GM19025 (cell line): ENCODE measurements at regions not wholly inside any gene's neighbourhood (a gene's known extent, or its start where the extent isn't known, plus 50 kb on each side); places are given as distances from the start of the nearest gene placed in this dataset.

ENCODE experiments used
- ATAC-seq: cut with Tn5 transposase; IDR thresholded peaks from one replicate; pipeline ENCODE4 v1.9.1; 2021; ENCODE audit warnings: mild to moderate bottlenecking, low read depth, moderate library complexity; ENCODE audit not compliant: unreplicated experiment

DNA sequence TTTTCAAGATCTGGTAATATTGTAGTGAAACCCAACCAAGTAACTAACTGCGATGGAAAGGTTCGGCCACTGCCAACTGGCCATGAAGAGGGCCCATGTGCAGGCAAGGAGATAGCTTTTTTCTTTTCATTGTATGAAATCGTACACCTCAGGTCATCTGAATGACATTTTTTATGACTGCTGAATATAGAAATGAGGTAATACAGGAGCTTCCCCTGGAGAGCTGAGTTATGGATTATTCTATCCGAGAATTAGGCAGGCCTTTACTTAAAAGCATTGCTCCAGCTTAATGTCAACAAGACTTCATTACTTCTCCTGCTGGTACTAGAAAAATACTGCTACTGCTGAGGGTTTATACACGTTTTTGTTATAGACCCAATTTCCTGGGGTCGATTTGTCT lies 1215.6 kb downstream of the EFNB2 start:
- no peak for ATAC-seq

GRCh38 chr13:105316731-105317130 lies 1218.7 kb downstream of the EFNB2 start:
- no peak for ATAC-seq

DNA sequence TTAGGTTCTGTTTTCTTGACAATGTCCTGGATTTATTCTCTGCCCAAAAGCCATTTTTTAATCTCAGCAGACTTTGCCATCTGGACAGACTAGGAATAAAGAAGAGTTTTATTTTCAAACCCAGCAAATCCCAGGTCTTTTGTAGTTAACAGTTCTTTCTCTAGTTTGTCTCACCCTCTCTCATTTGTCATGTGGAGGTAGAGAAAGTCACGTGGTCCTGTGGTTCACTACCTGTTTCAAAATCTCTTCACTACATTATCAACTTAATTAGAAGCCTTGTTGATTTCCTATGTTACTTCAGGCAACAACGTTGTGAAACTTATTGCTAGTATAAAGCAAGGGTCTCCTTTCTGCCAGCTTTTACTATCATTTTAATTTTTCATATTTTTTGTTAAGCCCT lies 1222.6 kb downstream of the EFNB2 start:
- ATAC-seq = no peak

GRCh38 chr13:105311094-105311493 lies 1224.4 kb downstream of the EFNB2 start:
- ATAC-seq = no peak

DNA sequence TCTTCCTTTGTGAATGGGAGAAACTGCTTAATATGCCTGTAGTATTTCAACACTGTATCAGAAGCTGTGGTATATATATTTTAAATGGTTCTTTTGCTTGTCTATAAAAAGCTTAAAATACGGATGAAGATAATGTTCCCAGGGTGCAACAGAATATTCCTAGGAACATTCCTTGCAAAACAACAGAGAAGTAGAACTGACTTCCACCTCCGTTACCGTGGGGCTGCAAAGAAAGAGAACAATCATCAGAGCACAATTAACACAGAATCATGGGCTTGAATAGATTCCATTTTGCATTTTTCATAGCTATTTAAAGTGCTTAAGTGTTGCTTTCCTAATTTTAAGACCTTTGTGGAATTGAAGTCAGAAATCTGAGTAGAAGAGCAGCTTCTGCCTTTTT lies 1227.7 kb downstream of the EFNB2 start:
- no peak for ATAC-seq

GRCh38 chr13:105297839-105298238 lies 1237.6 kb downstream of the EFNB2 start:
- no peak for ATAC-seq

DNA sequence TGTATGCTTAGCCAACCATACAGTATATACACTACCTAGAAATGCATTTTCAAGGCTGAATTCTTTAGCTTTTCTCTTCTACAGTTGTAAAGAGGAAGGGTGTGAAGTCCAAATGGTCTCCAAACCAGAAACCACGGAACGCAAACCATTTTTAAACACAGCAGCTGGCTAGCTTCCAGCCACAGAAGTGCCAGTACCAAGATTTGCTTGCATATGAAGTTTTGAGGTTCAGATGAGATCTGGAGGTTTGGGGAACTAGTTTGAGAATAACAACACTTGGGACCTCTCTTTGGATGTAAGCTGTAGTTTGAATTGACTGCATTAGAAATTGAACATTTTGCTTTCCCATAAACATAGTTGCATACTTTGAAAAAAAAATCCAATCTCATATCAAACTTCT lies 1243.5 kb downstream of the EFNB2 start:
- ATAC-seq = no peak

GRCh38 chr13:105290596-105290995 lies 1244.9 kb downstream of the EFNB2 start:
- ATAC-seq = no peak

GRCh38 chr13:105285526-105285925 lies 1249.9 kb downstream of the EFNB2 start:
- ATAC-seq = no peak

GRCh38 chr13:105282406-105283285 lies 1252.8 kb downstream of the EFNB2 start:
- ATAC-seq = no peak

GRCh38 chr13:105278943-105279381 lies 1256.5 kb downstream of the EFNB2 start:
- no peak for ATAC-seq

DNA sequence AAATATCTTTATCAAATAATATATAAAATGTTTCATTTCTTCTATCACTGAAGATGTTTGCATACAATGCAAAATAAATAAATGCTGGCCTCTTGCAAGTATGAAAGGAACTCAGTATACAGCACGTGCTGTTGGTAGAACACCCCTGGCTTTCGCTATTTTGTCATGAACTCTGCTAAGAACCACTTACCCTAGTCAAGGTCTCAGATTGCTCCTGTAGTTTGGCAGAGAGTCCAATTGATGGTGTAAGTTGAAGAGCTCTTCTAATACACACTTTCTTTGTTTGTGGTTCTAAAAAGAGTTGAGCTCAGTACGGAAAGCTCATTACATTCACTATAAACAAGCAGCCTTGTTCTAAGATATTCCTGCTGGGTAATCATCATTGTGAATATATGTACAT lies 1258.9 kb downstream of the EFNB2 start:
- no peak for ATAC-seq

DNA sequence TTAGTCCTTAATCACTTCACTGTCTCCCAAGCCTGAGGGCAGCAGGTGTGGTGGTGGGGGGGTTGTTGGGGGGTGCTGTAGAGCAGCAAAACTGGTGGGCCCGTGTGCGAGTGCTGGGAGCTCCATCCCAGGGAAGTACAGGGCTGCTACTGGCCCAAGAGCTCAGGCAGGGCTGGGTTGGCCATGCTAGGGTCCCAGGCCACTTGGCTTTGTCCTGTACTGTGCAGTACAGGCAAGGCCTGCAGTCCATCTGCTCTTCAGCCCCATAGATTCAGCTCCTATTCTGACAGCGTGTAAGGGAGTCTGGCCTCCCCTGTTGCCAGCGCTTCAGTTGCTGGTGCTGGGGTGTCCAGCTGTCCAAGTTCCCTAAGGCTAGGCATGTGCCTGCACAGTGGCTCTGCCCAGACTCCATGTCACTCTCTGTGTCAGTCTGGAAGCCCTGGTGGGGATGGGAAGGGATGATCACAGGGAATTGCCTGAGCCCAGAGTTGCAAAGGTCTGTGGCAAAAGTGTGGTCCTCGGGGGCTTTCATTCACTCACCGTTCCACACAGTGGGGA lies 1261.7 kb downstream of the EFNB2 start:
- ATAC-seq = no peak

DNA sequence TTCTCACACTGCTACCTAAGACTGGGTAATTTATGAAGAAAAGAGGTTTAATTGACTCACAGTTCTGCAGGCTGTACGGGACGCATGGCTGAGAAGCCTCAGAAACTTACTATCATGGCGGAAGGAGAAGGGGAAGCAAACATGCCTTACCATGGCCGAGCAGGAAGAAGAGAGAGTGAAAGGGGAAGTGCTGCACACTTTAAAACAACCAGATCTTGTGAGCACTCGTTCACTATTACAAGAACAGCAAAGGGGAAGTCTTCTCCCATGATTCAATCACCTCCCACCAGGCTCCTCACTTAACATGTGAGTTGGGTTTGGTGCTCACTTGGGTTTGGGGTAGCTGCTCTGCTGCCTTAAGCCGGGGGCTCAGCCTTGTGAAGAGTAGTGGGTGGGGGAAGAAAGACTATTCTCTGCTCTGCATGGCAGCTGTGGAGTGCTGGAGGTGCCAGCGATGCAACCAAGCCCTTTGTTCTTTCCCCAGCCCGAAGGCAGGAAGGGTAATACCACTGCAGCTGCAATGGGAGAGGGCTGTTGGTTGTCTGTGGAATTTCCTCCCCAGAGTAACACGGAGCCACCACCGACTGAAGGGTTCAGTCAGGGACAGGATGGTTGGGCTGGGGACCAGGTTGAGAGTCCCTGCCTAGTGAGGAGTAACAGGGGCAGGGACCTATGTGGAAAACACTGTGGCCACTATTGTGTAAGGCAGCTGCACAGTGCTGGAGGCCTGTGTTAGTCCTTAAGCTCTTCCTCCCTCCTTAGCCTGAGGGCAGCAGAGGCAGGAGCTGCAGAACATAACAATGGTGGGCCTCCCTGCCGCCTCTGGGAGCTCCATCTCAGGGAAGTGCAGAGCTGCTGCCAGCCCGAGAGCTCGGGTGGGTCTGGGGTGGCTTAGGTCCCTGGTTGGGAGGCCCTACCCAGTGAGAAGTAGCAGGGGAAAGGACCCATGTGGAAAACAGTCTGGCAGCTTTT lies 1262.5 kb downstream of the EFNB2 start:
- no peak for ATAC-seq

- ATAC-seq = no peak
Measured at GRCh38 chr13:105266615-105267014, 1268.8 kb downstream of the EFNB2 start.

DNA sequence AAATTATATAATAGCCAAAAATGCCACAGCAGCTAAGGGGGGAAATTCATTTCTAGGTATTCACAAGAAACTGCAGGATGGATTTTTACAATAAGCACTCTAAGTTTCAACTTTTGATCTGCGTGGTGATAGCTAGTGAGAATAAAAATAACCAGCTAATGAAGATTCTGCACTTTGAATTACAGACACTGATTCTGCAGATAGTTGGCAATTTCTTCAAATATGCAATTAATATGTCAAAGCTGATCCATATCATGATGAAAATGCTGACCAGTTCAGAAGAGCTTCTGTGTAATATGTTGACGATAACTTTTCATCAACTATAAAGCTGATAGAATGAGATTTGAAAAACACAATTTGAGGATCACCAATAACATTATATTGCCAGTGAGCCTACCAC lies 1272.9 kb downstream of the EFNB2 start:
- no peak for ATAC-seq

- no peak for ATAC-seq
Measured at GRCh38 chr13:105259426-105259825, 1276.0 kb downstream of the EFNB2 start.

GRCh38 chr13:105255472-105255871 lies 1280.0 kb downstream of the EFNB2 start:
- no peak for ATAC-seq

DNA sequence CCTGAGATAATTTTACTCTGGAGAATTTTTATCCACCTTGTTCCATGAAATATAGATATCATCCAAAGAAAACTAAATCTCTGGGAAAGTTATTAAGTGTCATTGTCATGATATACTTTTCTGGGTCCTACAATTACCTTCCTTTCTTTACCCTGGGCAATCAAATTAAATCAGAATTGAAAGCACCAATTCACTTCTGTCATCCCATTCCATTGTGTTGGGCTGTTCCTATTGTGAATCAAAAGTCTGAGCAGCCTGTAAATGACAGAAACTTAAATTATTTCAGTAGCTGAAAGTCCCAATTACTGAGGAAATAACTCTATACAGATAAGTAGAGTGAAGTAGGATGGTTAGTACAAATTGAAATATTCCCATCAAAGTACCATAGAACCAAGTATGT lies 1284.2 kb downstream of the EFNB2 start:
- no peak for ATAC-seq

DNA sequence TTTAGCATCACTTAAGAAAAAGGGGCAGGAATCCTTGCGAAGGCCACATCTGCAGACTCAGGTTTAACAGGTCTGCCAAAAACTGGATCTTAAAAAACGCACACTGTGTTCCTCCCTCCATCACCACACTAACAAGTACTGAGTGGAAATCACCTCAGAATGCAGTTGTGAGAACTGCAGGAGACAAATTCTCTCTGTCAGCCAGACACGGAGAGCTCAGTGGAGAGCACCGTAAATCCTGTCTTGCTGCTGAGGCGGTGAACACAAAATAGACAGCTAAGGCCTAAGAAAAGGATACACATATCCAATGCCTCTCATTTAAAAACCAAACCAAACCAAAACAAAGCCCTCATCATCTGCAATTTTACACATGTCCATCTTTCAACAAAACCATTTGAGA lies 1287.6 kb downstream of the EFNB2 start:
- no peak for ATAC-seq

DNA sequence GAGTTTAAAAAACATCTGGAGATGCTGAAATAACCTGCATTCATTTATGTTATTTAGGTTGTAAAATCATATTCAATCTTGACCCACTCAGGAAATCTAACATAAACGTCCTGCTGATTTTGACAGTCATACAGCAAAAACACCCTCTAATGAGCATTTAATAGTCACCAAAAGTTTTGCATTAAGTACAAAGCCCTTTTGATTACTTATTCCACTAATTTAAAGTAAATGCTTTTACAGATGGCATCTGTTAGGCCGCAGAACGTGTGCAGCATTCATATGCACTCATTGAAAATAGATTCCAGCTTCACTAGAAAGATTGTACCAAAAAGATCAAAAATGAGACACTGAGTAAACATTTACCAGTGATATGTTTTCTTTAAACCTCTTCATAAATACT lies 1295.1 kb downstream of the EFNB2 start:
- ATAC-seq = no peak
